MCF 10A (cell line): ENCODE measurements at regions not wholly inside any gene's neighbourhood (a gene's known extent, or its start where the extent isn't known, plus 50 kb on each side); places are given as distances from the start of the nearest gene placed in this dataset.

Experiments used
- BruUV-seq: library from RNA; stranded (reverse); fragments of 400-500 nt; replicated peaks from 2 replicates; lab custom pipeline; 2021; lab: Mats Ljungman, UMichigan
- CTCF ChIA-PET: fragments of 300-600 bp; sonication (Branson Sonifier 250); formaldehyde crosslinking; extraction: SDS; loops from one replicate; lab custom pipeline; 2021; ENCODE audit warnings: antibody characterized with exemption, inconsistent platforms; lab: Yijun Ruan, JAX
- POLR2A ChIA-PET: fragments of 300-600, 350-650 bp; sonication (Branson Sonifier 250); formaldehyde crosslinking; extraction: SDS; loops from one replicate; lab custom pipeline; 2020; ENCODE audit warnings: antibody characterized with exemption, inconsistent platforms; lab: Yijun Ruan, JAX
- DNase-seq: peaks from one replicate; pipeline ENCODE4 v3.0.0-alpha.2; 2018; ENCODE audit not compliant: unreplicated experiment
- H3K27ac Mint-ChIP-seq: one replicate; pipeline ENCODE4 v1.8.0; 2022; ENCODE audit warnings: mild to moderate bottlenecking, low read depth, mixed read lengths; ENCODE audit not compliant: unreplicated experiment
- H3K27me3 Mint-ChIP-seq: one replicate; pipeline ENCODE4 v1.8.0; 2022; ENCODE audit warnings: mixed read lengths; ENCODE audit not compliant: insufficient read depth, unreplicated experiment
- H3K36me3 Mint-ChIP-seq: one replicate; pipeline ENCODE4 v1.8.0; 2022; ENCODE audit warnings: mild to moderate bottlenecking, moderate library complexity, mixed read lengths; ENCODE audit not compliant: insufficient read depth, unreplicated experiment
- H3K4me1 Mint-ChIP-seq: one replicate; pipeline ENCODE4 v1.8.0; 2022; ENCODE audit warnings: mixed read lengths; ENCODE audit not compliant: insufficient read depth, unreplicated experiment
- H3K4me3 Mint-ChIP-seq: one replicate; pipeline ENCODE4 v1.8.0; 2022; ENCODE audit warnings: mild to moderate bottlenecking, moderate library complexity, mixed read lengths; ENCODE audit not compliant: unreplicated experiment
- H3K9me3 Mint-ChIP-seq: one replicate; pipeline ENCODE4 v1.8.0; 2022; ENCODE audit warnings: mixed read lengths; ENCODE audit not compliant: unreplicated experiment
- CTCF ChIP-seq: fragments of 200-600 bp; IDR thresholded peaks from one replicate; pipeline ENCODE4 v1.8.0; 2022; ENCODE audit warnings: antibody characterized with exemption, mild to moderate bottlenecking; ENCODE audit not compliant: unreplicated experiment
- intact Hi-C: fragments of 100-400 bp; cut with micrococcal nuclease; formaldehyde crosslinking; loops from 2 replicates; pipeline ENCODE4 v1.14.1; 2022

- no peak for DNase-seq
- intact Hi-C loops: no loop called here
- POLR2A ChIA-PET: interaction anchor here (0.8 kb wide), 1 partner anchor 11 kb away, joined by 3 read pairs; no protein-coding TSS in a partner anchor
- Mint-ChIP-seq H3K4me1 (no peaks in the 10 kb centered on the region), H3K27me3 (no peaks in the 10 kb centered on the region), H3K27ac (no peak overlapping the region), H3K4me3 (no peak overlapping the region), H3K36me3 (no peaks in the 10 kb centered on the region), H3K9me3 (no peaks in the 10 kb centered on the region)
- CTCF ChIA-PET: interaction anchor here (0.6 to 2.1 kb wide), 5 partner anchors 9 to 303 kb away, joined by 3 to 10 read pairs (median 3); no protein-coding TSS in a partner anchor
- BruUV-seq: no TSS peak
- TF ChIP-seq CTCF: no peak
Measured at GRCh38 chr11:27196203-27196897, 155.7 kb downstream of the BBOX1 start.

- no peak for TF ChIP-seq CTCF
- H3K27ac Mint-ChIP-seq: no peak overlapping the region
- no peak for DNase-seq
- H3K36me3 Mint-ChIP-seq: no peaks in the 10 kb centered on the region
- intact Hi-C loops: no loop called here
- ChIA-PET POLR2A (interaction anchor here (0.8 kb wide), 1 partner anchor 10 kb away, joined by 3 read pairs; no protein-coding TSS in a partner anchor), CTCF (interaction anchor here (0.6 to 2.1 kb wide), 5 partner anchors 12 to 304 kb away, joined by 3 to 10 read pairs (median 3); no protein-coding TSS in a partner anchor)
- no peaks in the 10 kb centered on the region for H3K4me1 Mint-ChIP-seq
- BruUV-seq: no TSS peak
- no peak overlapping the region for H3K4me3 Mint-ChIP-seq
- H3K27me3 Mint-ChIP-seq: no peaks in the 10 kb centered on the region
- H3K9me3 Mint-ChIP-seq: no peaks in the 10 kb centered on the region
Measured at GRCh38 chr11:27195837-27196202, 155.2 kb downstream of the BBOX1 start.

- Mint-ChIP-seq H3K27me3 (no peaks in the 10 kb centered on the region), H3K36me3 (no peaks in the 10 kb centered on the region), H3K9me3 (no peaks in the 10 kb centered on the region), H3K4me1 (no peaks in the 10 kb centered on the region), H3K4me3 (no peak overlapping the region), H3K27ac (no peak overlapping the region)
- DNase-seq: no peak
- intact Hi-C loops: no loop called here
- CTCF ChIA-PET: interaction anchor here (1.6 to 2.1 kb wide), 2 partner anchors 12 to 101 kb away, joined by 4 to 10 read pairs; no protein-coding TSS in a partner anchor
- no TSS peak for BruUV-seq
- no peak for TF ChIP-seq CTCF
- POLR2A ChIA-PET: interaction anchor here (0.8 kb wide), 1 partner anchor 291 kb away, joined by 3 read pairs; no protein-coding TSS in a partner anchor
Measured at GRCh38 chr11:27194976-27195375, 154.4 kb downstream of the BBOX1 start.

GRCh38 chr11:27193434-27194225, 153.0 kb downstream of the BBOX1 start:
- intact Hi-C loops: no loop called here
- H3K4me3 Mint-ChIP-seq: no peak overlapping the region
- H3K9me3 Mint-ChIP-seq: no peaks in the 10 kb centered on the region
- BruUV-seq: no TSS peak
- H3K36me3 Mint-ChIP-seq: no peaks in the 10 kb centered on the region
- H3K27ac Mint-ChIP-seq: no peak overlapping the region
- peaks cover 2% of the 10 kb centered on the region for H3K27me3 Mint-ChIP-seq
- DNase-seq: no peak
- POLR2A ChIA-PET: interaction anchor here (0.6 kb wide), 1 partner anchor 446 kb away, joined by 4 read pairs; no protein-coding TSS in a partner anchor
- TF ChIP-seq CTCF: no peak
- no peaks in the 10 kb centered on the region for H3K4me1 Mint-ChIP-seq
- CTCF ChIA-PET: interaction anchor here (1.0 to 1.6 kb wide), 2 partner anchors 8 to 102 kb away, joined by 3 to 4 read pairs; no protein-coding TSS in a partner anchor
